ENCODE measurements at regions not wholly inside any gene's neighbourhood (a gene's known extent, or its start where the extent isn't known, plus 50 kb on each side); places are given as distances from the start of the nearest gene placed in this dataset.

GRCh38 chr7:46107610-46108217 lies 186.6 kb upstream of the IGFBP3 start:
- DNase-seq (ENCODE audit: low spot score), result no peak
- Histone ChIP-seq H3K79me2 (ENCODE audit: insufficient read depth, low read depth, low read length) (no peaks in the 10 kb centered on the region), H3K27ac (ENCODE audit: low read depth, low read length, poor library complexity, severe bottlenecking) (no peak overlapping the region), H3K4me1 (ENCODE audit: insufficient read depth, low read length, poor library complexity, severe bottlenecking) (no peaks in the 10 kb centered on the region), H3K36me3 (ENCODE audit: insufficient read depth, low read length) (no peaks in the 10 kb centered on the region), H4K20me1 (ENCODE audit: insufficient read depth, low read length) (no peaks in the 10 kb centered on the region), H3K4me3 (ENCODE audit: low read depth, low read length, poor library complexity, severe bottlenecking) (no peak overlapping the region), H3K4me2 (ENCODE audit: low read length) (no peak overlapping the region), H3K9me2 (ENCODE audit: insufficient read depth, low read length) (no peaks in the 10 kb centered on the region), H3K9me3 (ENCODE audit: low read length) (no peaks in the 10 kb centered on the region), H2AFZ (ENCODE audit: low read length) (no peak overlapping the region)
- intact Hi-C loops (cut with micrococcal nuclease; ENCODE audit: unreplicated experiment), result no loop called here
- TF ChIP-seq, protein P1, sequence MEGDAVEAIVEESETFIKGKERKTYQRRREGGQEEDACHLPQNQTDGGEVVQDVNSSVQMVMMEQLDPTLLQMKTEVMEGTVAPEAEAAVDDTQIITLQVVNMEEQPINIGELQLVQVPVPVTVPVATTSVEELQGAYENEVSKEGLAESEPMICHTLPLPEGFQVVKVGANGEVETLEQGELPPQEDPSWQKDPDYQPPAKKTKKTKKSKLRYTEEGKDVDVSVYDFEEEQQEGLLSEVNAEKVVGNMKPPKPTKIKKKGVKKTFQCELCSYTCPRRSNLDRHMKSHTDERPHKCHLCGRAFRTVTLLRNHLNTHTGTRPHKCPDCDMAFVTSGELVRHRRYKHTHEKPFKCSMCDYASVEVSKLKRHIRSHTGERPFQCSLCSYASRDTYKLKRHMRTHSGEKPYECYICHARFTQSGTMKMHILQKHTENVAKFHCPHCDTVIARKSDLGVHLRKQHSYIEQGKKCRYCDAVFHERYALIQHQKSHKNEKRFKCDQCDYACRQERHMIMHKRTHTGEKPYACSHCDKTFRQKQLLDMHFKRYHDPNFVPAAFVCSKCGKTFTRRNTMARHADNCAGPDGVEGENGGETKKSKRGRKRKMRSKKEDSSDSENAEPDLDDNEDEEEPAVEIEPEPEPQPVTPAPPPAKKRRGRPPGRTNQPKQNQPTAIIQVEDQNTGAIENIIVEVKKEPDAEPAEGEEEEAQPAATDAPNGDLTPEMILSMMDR (conservative IDR thresholded peaks at IDR 0.05; ENCODE audit: low read length), result no peak
- no peak for TF ChIP-seq EZH2phosphoT487 (IDR thresholded peaks at IDR 0.05; ENCODE audit: borderline replicate concordance, low read depth, low read length)
- no TSS peak for BruUV-seq (replicated peaks)
- CTCF ChIA-PET (ENCODE audit: unreplicated experiment), result no interaction called here
- POLR2A ChIA-PET, result interaction anchor here (0.6 kb wide), 1 partner anchor 15 kb away, joined by 3 read pairs; no protein-coding TSS in a partner anchor

DNA sequence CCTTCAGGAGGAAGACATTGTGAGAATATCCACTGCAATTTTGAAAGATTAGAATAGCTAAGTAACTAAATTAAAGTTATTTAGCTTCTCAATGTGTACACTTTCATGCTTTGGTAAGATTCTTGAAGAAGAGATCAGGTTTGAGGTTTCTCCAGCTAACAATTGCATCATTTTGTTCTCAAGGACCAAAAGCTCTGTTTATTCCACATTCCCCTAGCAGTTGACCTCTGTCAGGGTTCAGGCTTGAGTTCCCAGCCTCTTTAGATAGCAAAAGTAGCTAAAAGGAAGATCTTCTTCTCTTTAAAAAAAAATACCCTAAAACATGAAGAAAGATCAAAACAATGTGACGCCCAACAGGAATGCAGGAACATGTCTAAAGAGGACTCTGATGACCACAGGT lies 179.4 kb upstream of the IGFBP3 start:
- intact Hi-C loops (cut with micrococcal nuclease; ENCODE audit: unreplicated experiment), result no loop called here
- no peaks in the 10 kb centered on the region for H3K4me1 ChIP-seq (ENCODE audit: insufficient read depth, low read length, poor library complexity, severe bottlenecking)
- H2AFZ ChIP-seq (ENCODE audit: low read length), result no peak overlapping the region
- no peak for DNase-seq (ENCODE audit: low spot score)
- no peak overlapping the region for H3K4me2 ChIP-seq (ENCODE audit: low read length)
- H3K27ac ChIP-seq (ENCODE audit: low read depth, low read length, poor library complexity, severe bottlenecking), result no peak overlapping the region
- H3K79me2 ChIP-seq (ENCODE audit: insufficient read depth, low read depth, low read length), result no peaks in the 10 kb centered on the region
- TF ChIP-seq, protein P1 (conservative IDR thresholded peaks at IDR 0.05; ENCODE audit: low read length), result no peak
- no peak for TF ChIP-seq EZH2phosphoT487 (IDR thresholded peaks at IDR 0.05; ENCODE audit: borderline replicate concordance, low read depth, low read length)
- no TSS peak for BruUV-seq (replicated peaks)
- no peaks in the 10 kb centered on the region for H3K9me3 ChIP-seq (ENCODE audit: low read length)
- ChIA-PET POLR2A (interaction anchor here (0.5 kb wide), 1 partner anchor 11 kb away, joined by 3 read pairs; no protein-coding TSS in a partner anchor), CTCF (ENCODE audit: unreplicated experiment) (no interaction called here)
- no peaks in the 10 kb centered on the region for H3K36me3 ChIP-seq (ENCODE audit: insufficient read depth, low read length)
- H3K9me2 ChIP-seq (ENCODE audit: insufficient read depth, low read length), result no peaks in the 10 kb centered on the region
- H3K4me3 ChIP-seq (ENCODE audit: low read depth, low read length, poor library complexity, severe bottlenecking), result no peak overlapping the region
- H4K20me1 ChIP-seq (ENCODE audit: insufficient read depth, low read length), result no peaks in the 10 kb centered on the region

- H3K9me2 ChIP-seq (ENCODE audit: insufficient read depth, low read length), result no peaks in the 10 kb centered on the region
- no TSS peak for BruUV-seq (replicated peaks)
- H3K9me3 ChIP-seq (ENCODE audit: low read length), result no peaks in the 10 kb centered on the region
- no peak overlapping the region for H3K4me2 ChIP-seq (ENCODE audit: low read length)
- CTCF ChIA-PET (ENCODE audit: unreplicated experiment), result no interaction called here
- H3K79me2 ChIP-seq (ENCODE audit: insufficient read depth, low read depth, low read length), result no peaks in the 10 kb centered on the region
- no peak overlapping the region for H3K27ac ChIP-seq (ENCODE audit: low read depth, low read length, poor library complexity, severe bottlenecking)
- no peak for DNase-seq (ENCODE audit: low spot score)
- no peaks in the 10 kb centered on the region for H3K4me1 ChIP-seq (ENCODE audit: insufficient read depth, low read length, poor library complexity, severe bottlenecking)
- TF ChIP-seq EZH2phosphoT487 (IDR thresholded peaks at IDR 0.05; ENCODE audit: borderline replicate concordance, low read depth, low read length), result no peak
- TF ChIP-seq, protein P1 (conservative IDR thresholded peaks at IDR 0.05; ENCODE audit: low read length), result no peak
- no peak overlapping the region for H2AFZ ChIP-seq (ENCODE audit: low read length)
- POLR2A ChIA-PET, result no interaction called here
- intact Hi-C loops (cut with micrococcal nuclease; ENCODE audit: unreplicated experiment), result no loop called here
- no peak overlapping the region for H3K4me3 ChIP-seq (ENCODE audit: low read depth, low read length, poor library complexity, severe bottlenecking)
- H3K36me3 ChIP-seq (ENCODE audit: insufficient read depth, low read length), result no peaks in the 10 kb centered on the region
- no peaks in the 10 kb centered on the region for H4K20me1 ChIP-seq (ENCODE audit: insufficient read depth, low read length)
Measured at GRCh38 chr7:46099076-46099475, 178.0 kb upstream of the IGFBP3 start.
